ENCODE measurements at regions not wholly inside any gene's neighbourhood (a gene's known extent, or its start where the extent isn't known, plus 50 kb on each side); places are given as distances from the start of the nearest gene placed in this dataset.

DNA sequence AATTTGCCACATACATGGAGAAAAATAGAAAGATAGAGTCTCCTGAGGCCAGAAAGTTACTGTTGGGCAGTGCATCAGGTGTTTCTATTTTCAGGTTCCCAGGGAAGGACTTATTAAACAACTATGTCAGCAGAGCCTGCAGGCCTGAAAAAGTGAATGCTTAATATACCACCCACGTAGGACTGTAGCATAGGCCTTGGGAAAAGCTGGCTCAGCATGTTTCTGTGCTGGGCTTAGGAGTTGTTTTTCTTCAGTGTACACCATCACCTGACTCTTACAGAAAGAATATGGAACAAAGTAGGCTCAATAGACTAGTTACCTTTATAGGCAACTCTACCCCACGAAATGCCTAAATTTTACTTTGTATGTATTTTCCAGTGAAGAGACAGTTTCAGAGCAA lies 1385.9 kb downstream of the FAM133A start:
- TF ChIP-seq, protein P1, sequence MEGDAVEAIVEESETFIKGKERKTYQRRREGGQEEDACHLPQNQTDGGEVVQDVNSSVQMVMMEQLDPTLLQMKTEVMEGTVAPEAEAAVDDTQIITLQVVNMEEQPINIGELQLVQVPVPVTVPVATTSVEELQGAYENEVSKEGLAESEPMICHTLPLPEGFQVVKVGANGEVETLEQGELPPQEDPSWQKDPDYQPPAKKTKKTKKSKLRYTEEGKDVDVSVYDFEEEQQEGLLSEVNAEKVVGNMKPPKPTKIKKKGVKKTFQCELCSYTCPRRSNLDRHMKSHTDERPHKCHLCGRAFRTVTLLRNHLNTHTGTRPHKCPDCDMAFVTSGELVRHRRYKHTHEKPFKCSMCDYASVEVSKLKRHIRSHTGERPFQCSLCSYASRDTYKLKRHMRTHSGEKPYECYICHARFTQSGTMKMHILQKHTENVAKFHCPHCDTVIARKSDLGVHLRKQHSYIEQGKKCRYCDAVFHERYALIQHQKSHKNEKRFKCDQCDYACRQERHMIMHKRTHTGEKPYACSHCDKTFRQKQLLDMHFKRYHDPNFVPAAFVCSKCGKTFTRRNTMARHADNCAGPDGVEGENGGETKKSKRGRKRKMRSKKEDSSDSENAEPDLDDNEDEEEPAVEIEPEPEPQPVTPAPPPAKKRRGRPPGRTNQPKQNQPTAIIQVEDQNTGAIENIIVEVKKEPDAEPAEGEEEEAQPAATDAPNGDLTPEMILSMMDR (IDR thresholded peaks at IDR 0.05; ENCODE audit: insufficient read depth, missing control alignments): no peak
- DNase-seq (ENCODE audit: insufficient read length, low spot score) (no peak), FAIRE-seq (no peak)

DNA sequence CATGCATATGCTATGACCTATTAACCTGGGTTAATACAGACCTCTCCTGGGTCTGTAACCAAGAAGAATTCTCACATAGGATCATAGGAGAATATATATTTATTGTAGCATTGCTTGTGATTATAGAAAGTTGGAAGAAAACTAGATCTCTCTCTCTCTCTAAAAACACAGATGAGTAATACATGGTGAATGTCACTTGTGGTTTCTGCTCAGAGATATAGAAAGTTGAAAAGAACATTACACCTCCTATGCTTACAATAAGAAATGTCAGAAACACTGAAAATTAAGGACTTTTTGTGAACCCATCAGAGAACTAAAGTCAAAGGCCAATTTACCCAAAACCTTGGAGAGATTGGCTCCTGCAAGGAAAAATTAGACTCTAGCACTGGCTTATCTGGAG lies 1389.5 kb downstream of the FAM133A start:
- FAIRE-seq (no peak), DNase-seq (ENCODE audit: insufficient read length, low spot score) (no peak)
- TF ChIP-seq, protein P1 (IDR thresholded peaks at IDR 0.05; ENCODE audit: insufficient read depth, missing control alignments): no peak

DNA sequence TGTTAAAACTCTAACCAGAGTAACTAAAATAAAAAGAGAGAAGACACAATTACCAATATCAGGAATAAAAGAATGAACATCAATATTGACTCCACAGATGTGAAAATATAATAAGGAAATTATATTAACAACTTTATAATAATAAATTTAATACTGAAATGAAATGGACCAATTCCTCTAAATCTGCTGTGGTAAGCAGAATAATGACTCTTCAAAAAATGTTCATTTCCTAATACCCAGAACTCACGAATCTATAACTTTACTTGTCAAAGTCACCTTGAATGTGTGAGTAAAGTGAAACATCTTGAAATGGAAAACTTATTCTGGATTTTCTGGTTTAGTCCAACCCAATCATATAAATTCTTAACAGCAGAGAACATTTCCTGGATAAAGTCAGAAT lies 1391.1 kb downstream of the FAM133A start:
- DNase-seq (ENCODE audit: insufficient read length, low spot score) (no peak), FAIRE-seq (no peak)
- TF ChIP-seq, protein P1 (IDR thresholded peaks at IDR 0.05; ENCODE audit: insufficient read depth, missing control alignments): no peak

DNA sequence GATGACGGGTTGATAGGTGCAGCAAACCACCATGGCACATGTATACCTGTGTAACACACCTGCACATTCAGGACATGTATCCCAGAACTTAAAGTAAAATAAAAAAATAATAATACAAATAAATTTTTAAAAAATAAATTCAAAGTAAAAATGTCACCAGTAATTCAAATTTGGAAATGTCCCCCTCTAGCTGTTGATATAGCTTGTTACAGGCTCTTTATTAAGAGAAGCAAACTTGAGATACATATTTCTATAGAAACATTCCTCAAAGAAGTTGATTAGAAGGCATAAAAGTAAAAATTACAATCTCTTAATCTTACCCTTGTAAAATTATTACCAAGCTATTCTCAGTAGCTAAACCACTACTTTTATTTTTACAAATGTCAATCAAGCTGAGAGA lies 1397.0 kb downstream of the FAM133A start:
- TF ChIP-seq, protein P1 (IDR thresholded peaks at IDR 0.05; ENCODE audit: insufficient read depth, missing control alignments): no peak
- DNase-seq (ENCODE audit: insufficient read length, low spot score) (no peak), FAIRE-seq (no peak)

DNA sequence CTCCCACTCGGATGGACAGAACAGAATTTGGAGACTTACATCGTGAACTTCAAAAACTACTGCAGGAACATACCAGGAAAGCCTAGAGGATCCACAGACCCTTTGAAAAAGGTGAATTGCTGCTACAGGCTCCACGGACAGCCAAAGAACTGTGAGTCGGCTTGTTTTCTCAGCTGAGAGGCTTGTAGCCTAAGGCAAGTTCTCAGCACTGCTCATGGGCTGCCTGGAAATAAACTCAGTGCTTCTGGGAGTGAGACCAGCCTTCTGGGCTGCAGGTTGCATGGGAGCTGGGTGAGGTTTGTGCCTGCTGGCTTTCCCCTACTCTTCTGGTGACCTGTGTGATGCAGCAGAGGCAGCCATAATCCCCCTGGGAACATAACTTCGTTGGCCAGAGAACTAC lies 1397.6 kb downstream of the FAM133A start:
- TF ChIP-seq, protein P1 (IDR thresholded peaks at IDR 0.05; ENCODE audit: insufficient read depth, missing control alignments): no peak
- no peak for FAIRE-seq
- no peak for DNase-seq (ENCODE audit: insufficient read length, low spot score)

DNA sequence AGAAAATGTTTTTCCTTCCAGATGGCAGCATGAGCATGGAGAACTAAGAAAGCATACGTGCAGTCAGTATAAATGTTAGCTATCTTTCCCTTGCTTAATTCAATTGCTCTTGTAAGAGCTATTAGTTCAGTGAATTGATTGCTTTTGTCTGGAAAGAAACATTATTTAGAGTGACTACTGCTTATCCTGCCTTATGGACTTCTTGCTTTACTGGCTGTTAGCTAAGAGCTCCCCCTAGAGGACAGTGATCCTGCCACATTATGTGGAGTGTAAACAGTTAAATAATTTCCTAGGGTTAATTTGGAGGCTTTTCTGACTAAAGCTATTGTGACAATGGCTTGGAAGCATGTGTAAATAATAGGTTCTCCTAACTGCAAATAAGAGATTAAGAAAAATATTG lies 1402.4 kb downstream of the FAM133A start:
- TF ChIP-seq, protein P1 (IDR thresholded peaks at IDR 0.05; ENCODE audit: insufficient read depth, missing control alignments): peak; percentile 54
- FAIRE-seq (no peak), DNase-seq (ENCODE audit: insufficient read length, low spot score) (no peak)

DNA sequence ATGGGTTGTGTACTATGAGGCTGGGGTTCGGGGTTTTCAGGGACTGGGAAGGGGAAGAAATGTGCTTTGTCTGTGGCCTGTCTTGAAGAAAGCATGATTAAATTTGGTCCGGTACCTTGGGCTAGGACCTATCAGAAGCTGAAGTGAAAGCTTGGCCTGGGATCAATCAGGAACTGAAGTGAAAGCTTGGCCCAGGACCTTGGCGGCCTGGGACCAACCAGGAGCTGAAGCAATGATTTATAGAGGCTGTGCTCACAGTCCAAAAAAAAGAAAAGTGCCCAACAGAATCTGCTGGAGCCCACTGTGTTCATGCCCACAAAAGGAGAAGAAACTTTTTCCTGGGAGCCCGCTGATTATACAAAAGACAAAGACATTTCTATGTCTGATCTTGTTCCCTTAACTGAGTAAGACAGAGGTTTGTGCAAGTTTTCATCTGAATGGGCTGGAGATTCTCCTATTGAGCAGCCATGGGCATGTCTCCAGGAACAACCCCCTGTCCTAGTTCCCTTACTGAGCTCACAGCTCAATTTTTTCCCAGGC lies 1427.9 kb downstream of the FAM133A start:
- DNase-seq (ENCODE audit: insufficient read length, low spot score): no peak
- FAIRE-seq: no peak
- TF ChIP-seq, protein P1 (IDR thresholded peaks at IDR 0.05; ENCODE audit: insufficient read depth, missing control alignments): no peak
